NCI-H1436 treated with DMSO at 0.1 percent for 48 hours (cell line): ENCODE measurements at regions not wholly inside any gene's neighbourhood (a gene's known extent, or its start where the extent isn't known, plus 50 kb on each side); places are given as distances from the start of the nearest gene placed in this dataset.
"Not testable (repeated sequence)": the region's sequence is repeated elsewhere in the genome, so short reads cannot be mapped to it uniquely, and the experiment has no call there.

Experiments used
- DNase-seq: peaks from one replicate; lab custom pipeline; 2025; lab: John Stamatoyannopoulos, UW

GRCh38 chr1:83395130-83395529 lies 603.8 kb downstream of the TTLL7 start:
- DNase-seq, result not testable (repeated sequence)

DNA sequence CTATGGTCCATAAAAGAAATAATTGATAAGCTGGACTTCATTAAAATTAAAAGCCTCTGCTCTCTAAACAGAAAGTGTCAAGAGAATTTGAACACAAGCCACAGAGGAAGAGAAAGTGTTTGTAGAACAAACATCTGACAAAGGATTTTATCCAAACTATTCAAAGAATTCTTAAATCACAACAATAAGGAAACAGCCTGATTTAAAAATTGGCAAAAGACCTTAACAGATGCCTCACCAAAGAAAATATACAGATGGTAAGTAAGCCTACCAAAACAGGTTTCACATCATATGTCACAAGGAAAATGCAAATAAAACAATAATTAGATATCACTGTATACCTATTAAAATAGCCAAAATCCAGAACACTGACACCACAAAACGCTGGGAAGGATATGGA lies 612.0 kb downstream of the TTLL7 start:
- not testable (repeated sequence) for DNase-seq

GRCh38 chr1:83383107-83383506 lies 615.8 kb downstream of the TTLL7 start:
- DNase-seq, result not testable (repeated sequence)

- DNase-seq, result not testable (repeated sequence)
Observed at GRCh38 chr1:83373018-83373417, 625.9 kb downstream of the TTLL7 start.

- not testable (repeated sequence) for DNase-seq
Observed at GRCh38 chr1:83369853-83370252, 629.1 kb downstream of the TTLL7 start.

DNA sequence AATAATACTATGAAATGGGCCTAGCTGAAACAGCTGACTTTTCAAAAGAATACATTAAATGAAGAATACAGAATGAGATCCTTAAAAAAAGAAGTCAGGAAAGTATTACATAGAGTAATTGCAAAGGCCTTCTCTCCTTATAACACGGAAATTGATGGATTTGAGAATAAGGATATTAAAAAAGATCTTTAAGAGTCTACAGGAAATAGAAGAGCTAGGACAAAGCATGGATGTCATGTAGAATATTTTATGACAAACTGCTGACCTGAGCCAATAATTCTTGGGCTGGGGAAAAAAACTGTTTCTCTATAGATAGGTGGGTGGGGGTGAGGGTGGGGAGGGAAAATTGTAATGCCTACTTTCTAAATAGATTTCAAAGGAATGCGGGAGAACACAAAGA lies 633.6 kb downstream of the TTLL7 start:
- DNase-seq, result not testable (repeated sequence)

- DNase-seq, result not testable (repeated sequence)
Observed at GRCh38 chr1:83345375-83345774, 653.6 kb downstream of the TTLL7 start.

DNA sequence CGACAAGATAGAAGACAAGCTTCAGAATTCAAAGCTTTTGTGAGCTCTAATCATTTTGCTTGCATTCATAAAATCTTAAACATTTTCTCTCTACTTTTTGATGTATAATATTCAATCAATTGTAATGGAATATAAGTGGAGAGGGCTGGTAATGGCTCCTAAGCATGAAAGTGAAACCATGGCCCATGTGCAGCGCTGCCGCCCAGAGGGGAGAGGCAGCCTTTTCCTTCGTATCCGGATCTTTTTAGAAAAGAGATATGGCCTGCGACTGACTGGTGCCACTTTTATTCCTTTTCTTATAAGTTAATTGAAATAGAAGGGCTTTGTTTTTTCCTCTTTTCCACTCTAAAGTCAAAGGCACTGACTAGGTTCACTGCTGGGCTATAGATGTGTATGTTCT lies 655.2 kb downstream of the TTLL7 start:
- DNase-seq, result not testable (repeated sequence)

DNA sequence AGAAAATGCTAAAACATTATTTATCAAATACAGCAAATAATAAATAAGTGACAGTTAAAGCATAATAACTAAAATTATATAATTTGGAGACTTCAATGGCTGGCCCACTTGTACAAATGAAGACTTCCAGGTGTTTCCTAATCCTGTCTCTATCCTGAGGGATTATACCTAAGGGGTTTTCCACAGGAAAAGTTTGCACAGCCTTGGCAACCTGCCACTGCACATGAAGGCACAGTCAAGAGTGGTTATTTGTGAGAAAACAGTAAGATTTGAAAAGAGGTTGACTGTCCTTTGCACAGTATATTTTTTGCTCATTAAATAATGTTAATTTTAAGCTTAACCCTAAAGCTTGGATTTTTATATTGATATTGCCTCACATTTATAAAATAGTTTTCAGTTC lies 655.9 kb downstream of the TTLL7 start:
- not testable (repeated sequence) for DNase-seq

DNA sequence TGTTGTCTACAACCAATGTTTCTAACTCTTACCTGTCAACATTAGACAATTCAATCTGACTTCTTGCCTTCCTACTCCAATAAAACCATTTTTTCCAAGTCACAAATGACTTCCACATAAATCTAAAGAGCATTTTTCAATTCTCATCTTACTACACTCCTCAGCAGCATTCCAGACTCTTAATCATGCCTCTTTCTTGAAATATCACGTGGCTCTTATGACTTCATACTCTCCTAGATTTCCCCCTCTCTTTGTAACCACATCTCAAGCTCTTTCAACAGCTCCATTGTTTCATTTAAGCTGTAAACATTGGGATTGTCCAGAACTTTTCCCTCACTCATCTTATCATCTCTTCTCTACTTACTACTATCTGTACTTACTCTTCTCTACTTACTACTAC lies 666.6 kb downstream of the TTLL7 start:
- not testable (repeated sequence) for DNase-seq

DNA sequence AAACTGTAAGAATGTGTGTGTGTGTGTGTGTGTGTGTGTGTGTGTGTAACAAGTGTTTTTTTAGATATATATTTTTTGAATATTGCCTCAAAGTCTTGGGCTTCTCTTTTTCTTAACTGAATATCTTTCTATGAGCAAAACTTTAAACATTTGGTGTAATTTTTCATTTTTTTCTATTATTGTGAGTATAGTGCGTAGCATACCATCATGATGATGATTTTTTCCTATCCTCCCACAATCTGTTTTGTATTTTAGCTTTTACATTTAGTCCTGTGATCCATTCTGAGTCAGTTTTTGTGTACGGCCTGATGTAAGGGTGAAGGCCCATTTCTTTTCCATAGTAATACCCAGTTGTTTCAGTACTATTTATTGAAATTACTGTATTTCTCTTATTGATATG lies 680.6 kb downstream of the TTLL7 start:
- no peak for DNase-seq

DNA sequence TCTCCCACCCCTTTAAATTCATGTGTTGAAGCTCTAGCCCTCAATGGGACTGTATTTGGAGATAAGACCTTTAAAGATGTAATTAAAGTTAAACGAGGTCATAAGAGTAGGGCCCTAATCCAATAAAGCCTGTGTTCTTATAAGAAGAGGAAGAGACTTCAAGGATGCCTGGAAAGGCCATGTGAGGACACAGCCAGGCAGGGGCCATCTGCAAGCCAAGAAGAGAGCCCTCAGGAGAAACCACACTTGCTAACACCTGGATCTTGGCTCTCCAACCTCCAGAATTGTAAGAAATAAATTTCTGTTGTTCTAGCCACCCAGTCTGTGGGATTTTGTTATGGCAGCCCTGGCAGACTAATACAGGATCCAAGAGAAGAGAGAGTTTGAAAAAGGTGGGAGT lies 683.5 kb downstream of the TTLL7 start:
- not testable (repeated sequence) for DNase-seq

DNA sequence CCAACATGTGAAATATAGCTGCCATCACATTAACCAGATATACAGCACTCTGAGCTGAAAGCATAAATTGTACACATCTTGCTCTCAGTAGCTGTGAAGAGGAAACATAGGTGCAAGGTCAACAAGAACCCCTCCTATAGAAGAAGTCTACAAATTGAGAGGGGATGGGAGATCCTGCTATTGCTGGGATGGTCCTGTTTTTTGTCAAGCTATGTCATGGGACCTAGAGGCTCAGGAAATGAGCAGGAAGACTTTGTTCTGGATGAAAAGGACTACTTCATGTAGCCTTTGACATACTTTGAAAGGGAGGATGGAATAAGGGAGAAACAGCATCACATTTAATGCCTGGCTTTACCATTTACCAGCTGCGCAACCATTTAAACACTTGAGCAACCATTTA lies 688.8 kb downstream of the TTLL7 start:
- not testable (repeated sequence) for DNase-seq

DNA sequence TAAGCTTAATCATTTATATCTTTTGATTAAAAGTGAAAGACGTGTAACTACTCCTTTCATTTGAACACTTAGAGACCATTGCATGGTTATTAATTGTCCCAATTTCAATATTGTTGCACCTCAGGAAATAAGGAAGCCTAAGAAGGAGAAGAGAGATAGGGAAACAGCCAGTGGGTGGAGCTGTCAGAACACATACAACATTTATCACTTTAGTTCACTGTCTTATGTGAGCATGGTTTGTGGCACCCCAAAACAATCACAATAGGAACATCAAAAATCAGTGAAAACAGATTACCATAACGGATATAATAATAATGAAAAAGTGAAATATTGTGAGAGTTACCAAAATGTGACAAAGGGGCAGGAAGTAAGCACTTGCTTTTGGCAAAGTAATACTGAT lies 689.9 kb downstream of the TTLL7 start:
- not testable (repeated sequence) for DNase-seq

DNA sequence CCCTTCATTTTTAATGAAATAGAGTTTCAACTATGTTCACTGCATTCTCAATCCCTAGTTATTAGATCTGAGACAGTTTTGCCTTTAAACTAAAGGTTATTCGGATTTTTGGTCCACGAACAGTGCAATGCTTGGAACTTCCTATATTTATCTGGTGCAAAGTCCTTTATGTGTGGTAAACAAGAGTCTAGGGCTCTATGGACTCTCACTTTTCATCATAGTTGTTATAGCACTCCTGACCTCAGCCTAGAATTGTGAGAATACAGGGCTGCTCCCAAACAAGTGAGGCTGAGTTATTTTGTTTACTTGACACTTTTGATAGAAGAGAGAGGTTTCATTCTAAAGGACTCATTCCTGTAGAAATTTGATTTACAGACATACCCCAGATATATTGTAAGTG lies 692.1 kb downstream of the TTLL7 start:
- not testable (repeated sequence) for DNase-seq

DNA sequence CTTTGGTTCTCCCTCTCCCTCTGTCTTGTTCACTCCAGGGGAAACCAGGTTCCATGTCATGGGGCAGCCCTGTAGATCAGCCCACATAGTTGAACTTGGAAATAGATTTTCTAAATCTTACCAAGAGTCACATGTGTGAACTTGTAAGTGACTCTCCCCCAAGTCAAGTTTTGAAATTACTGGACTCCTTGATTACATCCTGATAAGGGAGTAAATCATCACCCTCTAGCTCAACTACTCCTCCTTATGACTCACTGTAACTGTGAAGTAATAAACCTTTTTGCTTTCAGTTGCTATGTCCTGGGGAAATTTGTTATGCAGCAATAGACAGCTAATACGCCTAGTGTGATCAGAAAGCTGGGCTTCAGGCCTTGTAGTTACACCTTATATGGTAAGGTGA lies 703.3 kb downstream of the TTLL7 start:
- DNase-seq, result not testable (repeated sequence)

GRCh38 chr1:83287391-83287790 lies 711.5 kb downstream of the TTLL7 start:
- not testable (repeated sequence) for DNase-seq

GRCh38 chr1:83274656-83275055 lies 724.3 kb downstream of the TTLL7 start:
- DNase-seq, result not testable (repeated sequence)

- DNase-seq, result not testable (repeated sequence)
Observed at GRCh38 chr1:83272484-83272883, 726.4 kb downstream of the TTLL7 start.

- DNase-seq, result not testable (repeated sequence)
Observed at GRCh38 chr1:83271834-83272233, 727.1 kb downstream of the TTLL7 start.

DNA sequence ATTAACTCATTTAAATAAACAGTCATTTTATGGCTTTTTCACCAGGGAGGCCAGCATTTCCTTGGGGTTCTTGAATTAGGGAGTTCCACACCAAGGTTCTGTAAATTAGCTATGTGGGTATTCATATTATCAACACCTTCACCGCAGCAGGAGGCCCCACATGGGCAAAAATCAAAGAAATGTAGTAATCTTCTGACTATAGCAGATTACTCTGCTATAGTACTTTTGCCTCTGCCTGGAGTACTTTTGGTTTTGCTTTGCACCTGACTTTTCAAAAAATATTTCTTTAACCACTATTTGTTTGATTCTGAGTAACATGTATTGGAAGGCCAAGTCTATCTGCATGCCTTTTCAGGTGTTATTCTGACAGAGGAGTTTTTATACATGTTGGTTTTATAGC lies 728.1 kb downstream of the TTLL7 start:
- DNase-seq, result not testable (repeated sequence)

- DNase-seq, result not testable (repeated sequence)
Observed at GRCh38 chr1:83263808-83264207, 735.1 kb downstream of the TTLL7 start.

- DNase-seq, result not testable (repeated sequence)
Observed at GRCh38 chr1:83251687-83252086, 747.2 kb downstream of the TTLL7 start.

- not testable (repeated sequence) for DNase-seq
Observed at GRCh38 chr1:83246780-83247179, 752.2 kb downstream of the TTLL7 start.

- not testable (repeated sequence) for DNase-seq
Observed at GRCh38 chr1:83244832-83245231, 754.1 kb downstream of the TTLL7 start.
